Mucosa of descending colon (tissue), 3 donors: ENCODE measurements at regions not wholly inside any gene's neighbourhood (a gene's known extent, or its start where the extent isn't known, plus 50 kb on each side); places are given as distances from the start of the nearest gene placed in this dataset.

ENCODE experiments used
- ATAC-seq: fragments of 200-7000 bp; cut with Tn5 transposase; one replicate; pipeline ENCODE4 v1.9.1; 2020; ENCODE audit warnings: mild to moderate bottlenecking, moderate library complexity
- DNase-seq, 3 donors: peaks; one replicate each; pipeline ENCODE4 v3.0.0-alpha.2; 2020
- H3K36me3 ChIP-seq: fragments of 200-600 bp; one replicate; pipeline ENCODE4 v1.8.0; 2021; ENCODE audit warnings: low read depth, mild to moderate bottlenecking
- H3K4me1 ChIP-seq: fragments of 200-600 bp; one replicate; pipeline ENCODE4 v1.8.0; 2021; ENCODE audit warnings: low read depth, mild to moderate bottlenecking
- H3K4me3 ChIP-seq: fragments of 200-600 bp; one replicate; pipeline ENCODE4 v1.8.0; 2021; ENCODE audit warnings: mild to moderate bottlenecking
- H3K9me3 ChIP-seq: fragments of 200-600 bp; one replicate; pipeline ENCODE4 v1.8.0; 2021; ENCODE audit warnings: mild to moderate bottlenecking
- CTCF ChIP-seq: fragments of 200-600 bp; IDR thresholded peaks from one replicate; pipeline ENCODE4 v1.8.0; 2022; ENCODE audit warnings: antibody characterized with exemption, mild to moderate bottlenecking
- intact Hi-C, 2 donors: fragments of 100-400 bp; cut with DNase I in 1 of 2; cut with micrococcal nuclease in 1 of 2; formaldehyde crosslinking; loops; one replicate each; pipeline versions ENCODE4 v1.11.0 to v1.11.1; 2022; cut with DNase I, micrococcal nuclease
- donor health status: DM: no; HTN: no; CAD: no; lungs with moderate emphysema.
- donor health status: DM: no; HTN: no; CAD: no.
- donor health status: DM: no; HTN: yes; CAD: no.

- no peaks in the 10 kb centered on the region for H3K4me1 ChIP-seq
- H3K36me3 ChIP-seq, result no peaks in the 10 kb centered on the region
- DNase-seq (no peak), ATAC-seq (no peak)
- intact Hi-C loops, result no loop called here
- H3K4me3 ChIP-seq, result no peak overlapping the region
- no peak for TF ChIP-seq CTCF
- H3K9me3 ChIP-seq, result no peaks in the 10 kb centered on the region
These were observed 1166.6 kb downstream of the TBC1D22A start for GRCh38 chr22:47929073-47929472.

- Histone ChIP-seq H3K9me3 (no peaks in the 10 kb centered on the region), H3K4me1 (no peaks in the 10 kb centered on the region), H3K4me3 (no peak overlapping the region), H3K36me3 (no peaks in the 10 kb centered on the region)
- intact Hi-C loops, result no loop called here
- TF ChIP-seq CTCF, result no peak
- ATAC-seq (no peak), DNase-seq (no peak)
These were observed 1166.2 kb downstream of the TBC1D22A start for GRCh38 chr22:47928631-47929030.

- Histone ChIP-seq H3K9me3 (no peaks in the 10 kb centered on the region), H3K36me3 (no peaks in the 10 kb centered on the region), H3K4me3 (no peak overlapping the region), H3K4me1 (no peaks in the 10 kb centered on the region)
- DNase-seq, result no peak
- TF ChIP-seq CTCF, result no peak
- intact Hi-C loops, result no loop called here
- no peak for ATAC-seq
These were observed 1165.3 kb downstream of the TBC1D22A start for GRCh38 chr22:47927648-47928210.

- DNase-seq (no peak), ATAC-seq (no peak)
- Histone ChIP-seq H3K36me3 (no peaks in the 10 kb centered on the region), H3K4me1 (no peaks in the 10 kb centered on the region), H3K4me3 (no peak overlapping the region), H3K9me3 (no peaks in the 10 kb centered on the region)
- intact Hi-C loops, result no loop called here
- TF ChIP-seq CTCF, result no peak
These were observed 1160.6 kb downstream of the TBC1D22A start for GRCh38 chr22:47923011-47923427.

- Histone ChIP-seq H3K9me3 (no peaks in the 10 kb centered on the region), H3K4me1 (no peaks in the 10 kb centered on the region), H3K4me3 (no peak overlapping the region), H3K36me3 (no peaks in the 10 kb centered on the region)
- intact Hi-C loops, result no loop called here
- TF ChIP-seq CTCF, result no peak
- ATAC-seq (no peak), DNase-seq (no peak)
These were observed 1159.5 kb downstream of the TBC1D22A start for GRCh38 chr22:47921906-47922305.

GRCh38 chr22:47920380-47920959, 1158.0 kb downstream of the TBC1D22A start:
- ATAC-seq (no peak), DNase-seq (no peak)
- no peaks in the 10 kb centered on the region for H3K36me3 ChIP-seq
- no peaks in the 10 kb centered on the region for H3K9me3 ChIP-seq
- H3K4me3 ChIP-seq, result no peak overlapping the region
- H3K4me1 ChIP-seq, result no peaks in the 10 kb centered on the region
- intact Hi-C loops, result no loop called here
- no peak for TF ChIP-seq CTCF
